ENCODE measurements at regions not wholly inside any gene's neighbourhood (a gene's known extent, or its start where the extent isn't known, plus 50 kb on each side); places are given as distances from the start of the nearest gene placed in this dataset.

- ChIA-PET POLR2A (no interaction called here), CTCF (interaction anchor here (1.6 kb wide), 1 partner anchor 87 kb away, joined by 5 read pairs; no protein-coding TSS in a partner anchor)
- DNase-seq (peak; percentile 11), ATAC-seq (ENCODE audit: low read depth) (no peak)
- Histone ChIP-seq H3K36me3 (replicated peaks in 1 of 2; ENCODE audit: control extremely low read depth in 1 of 2, control insufficient read depth in 1 of 2, extremely low read depth in 1 of 2, insufficient read depth in 2 of 2, low read length in 1 of 2) (no peaks in the 10 kb centered on the region), H3K4me3 (ENCODE audit: control extremely low read depth in 1 of 5, extremely low read depth in 1 of 5, insufficient read depth in 1 of 5, low read depth in 2 of 5, low read length in 4 of 5) (no peak overlapping the region), H3K79me2 (ENCODE audit: control insufficient read depth, insufficient read depth, low read length) (no peaks in the 10 kb centered on the region), H3K27ac (ENCODE audit: low read length in 2 of 2) (no peak overlapping the region), H3K4me2 (replicated peaks; ENCODE audit: low read depth, low read length, poor library complexity, severe bottlenecking) (no peak overlapping the region), H2AFZ (ENCODE audit: insufficient read depth, low read depth, low read length, poor library complexity, severe bottlenecking) (no peak overlapping the region), H3K27me3 (replicated peaks in 1 of 4; ENCODE audit: control extremely low read depth in 1 of 4, control insufficient read depth in 3 of 4, insufficient read depth in 4 of 4, low read length in 3 of 4) (peaks cover 0 to 2% (median 0%) of the 10 kb centered on the region in 4 experiments), H3K4me1 (ENCODE audit: control insufficient read depth in 2 of 2, insufficient read depth in 2 of 2, low read length in 2 of 2) (peaks cover 13 to 16% of the 10 kb centered on the region in 2 donors), H3K9me3 (ENCODE audit: control extremely low read depth in 1 of 3, control insufficient read depth in 2 of 3, insufficient read depth in 1 of 3, low read length in 2 of 3) (no peaks in the 10 kb centered on the region), H3K9ac (ENCODE audit: low read length) (no peak overlapping the region), H4K20me1 (ENCODE audit: control insufficient read depth, insufficient read depth, low read length, poor library complexity, severe bottlenecking) (no peaks in the 10 kb centered on the region)
- Mint-ChIP-seq H3K27ac (no peak overlapping the region), H3K9me3 (ENCODE audit: insufficient read depth) (no peaks in the 10 kb centered on the region), H3K4me3 (no peak overlapping the region), H3K4me1 (peaks cover 9% of the 10 kb centered on the region), H3K27me3 (peaks cover 2% of the 10 kb centered on the region)
- whole genome bisulfite sequencing (ENCODE audit: insufficient coverage): 84% methylated on average over 7 of the region's 9 CpGs
- intact Hi-C loops (cut with micrococcal nuclease): no loop called here
- no peak for TF ChIP-seq EZH2 (IDR thresholded peaks at IDR 0.05; ENCODE audit: borderline replicate concordance, insufficient read depth, low read depth, low read length, poor library complexity, severe bottlenecking)
- TF ChIP-seq, protein P1, sequence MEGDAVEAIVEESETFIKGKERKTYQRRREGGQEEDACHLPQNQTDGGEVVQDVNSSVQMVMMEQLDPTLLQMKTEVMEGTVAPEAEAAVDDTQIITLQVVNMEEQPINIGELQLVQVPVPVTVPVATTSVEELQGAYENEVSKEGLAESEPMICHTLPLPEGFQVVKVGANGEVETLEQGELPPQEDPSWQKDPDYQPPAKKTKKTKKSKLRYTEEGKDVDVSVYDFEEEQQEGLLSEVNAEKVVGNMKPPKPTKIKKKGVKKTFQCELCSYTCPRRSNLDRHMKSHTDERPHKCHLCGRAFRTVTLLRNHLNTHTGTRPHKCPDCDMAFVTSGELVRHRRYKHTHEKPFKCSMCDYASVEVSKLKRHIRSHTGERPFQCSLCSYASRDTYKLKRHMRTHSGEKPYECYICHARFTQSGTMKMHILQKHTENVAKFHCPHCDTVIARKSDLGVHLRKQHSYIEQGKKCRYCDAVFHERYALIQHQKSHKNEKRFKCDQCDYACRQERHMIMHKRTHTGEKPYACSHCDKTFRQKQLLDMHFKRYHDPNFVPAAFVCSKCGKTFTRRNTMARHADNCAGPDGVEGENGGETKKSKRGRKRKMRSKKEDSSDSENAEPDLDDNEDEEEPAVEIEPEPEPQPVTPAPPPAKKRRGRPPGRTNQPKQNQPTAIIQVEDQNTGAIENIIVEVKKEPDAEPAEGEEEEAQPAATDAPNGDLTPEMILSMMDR (IDR thresholded peaks at IDR 0.05): no peak
These were observed 111.3 kb downstream of the BANF2 start for GRCh38 chr20:17810847-17811627.

- Histone ChIP-seq H3K9me3 (ENCODE audit: control extremely low read depth in 1 of 3, control insufficient read depth in 2 of 3, insufficient read depth in 1 of 3, low read length in 2 of 3) (no peaks in the 10 kb centered on the region), H3K27ac (ENCODE audit: low read length in 2 of 2) (no peak overlapping the region), H3K27me3 (replicated peaks in 1 of 4; ENCODE audit: control extremely low read depth in 1 of 4, control insufficient read depth in 3 of 4, insufficient read depth in 4 of 4, low read length in 3 of 4) (peaks cover 0 to 3% (median 0%) of the 10 kb centered on the region in 4 experiments), H4K20me1 (ENCODE audit: control insufficient read depth, insufficient read depth, low read length, poor library complexity, severe bottlenecking) (no peaks in the 10 kb centered on the region), H3K4me3 (ENCODE audit: control extremely low read depth in 1 of 5, extremely low read depth in 1 of 5, insufficient read depth in 1 of 5, low read depth in 2 of 5, low read length in 4 of 5) (no peak overlapping the region), H3K4me2 (replicated peaks; ENCODE audit: low read depth, low read length, poor library complexity, severe bottlenecking) (no peak overlapping the region), H3K9ac (ENCODE audit: low read length) (no peak overlapping the region), H3K36me3 (replicated peaks in 1 of 2; ENCODE audit: control extremely low read depth in 1 of 2, control insufficient read depth in 1 of 2, extremely low read depth in 1 of 2, insufficient read depth in 2 of 2, low read length in 1 of 2) (no peaks in the 10 kb centered on the region), H3K4me1 (ENCODE audit: control insufficient read depth in 2 of 2, insufficient read depth in 2 of 2, low read length in 2 of 2) (peaks cover 13 to 16% of the 10 kb centered on the region in 2 donors), H2AFZ (ENCODE audit: insufficient read depth, low read depth, low read length, poor library complexity, severe bottlenecking) (no peak overlapping the region), H3K79me2 (ENCODE audit: control insufficient read depth, insufficient read depth, low read length) (no peaks in the 10 kb centered on the region)
- no peak overlapping the region for H3K27ac Mint-ChIP-seq
- ATAC-seq (ENCODE audit: low read depth): no peak
- TF ChIP-seq, protein P1 (IDR thresholded peaks at IDR 0.05): no peak
- TF ChIP-seq EZH2 (IDR thresholded peaks at IDR 0.05; ENCODE audit: borderline replicate concordance, insufficient read depth, low read depth, low read length, poor library complexity, severe bottlenecking): no peak
- ChIA-PET CTCF (no interaction called here), POLR2A (no interaction called here)
- intact Hi-C loops (cut with micrococcal nuclease): no loop called here
- 72% methylated on average over 3 of the region's 4 CpGs for WGBS (ENCODE audit: insufficient coverage)
- H3K9me3 Mint-ChIP-seq (ENCODE audit: insufficient read depth): no peaks in the 10 kb centered on the region
- peaks cover 9% of the 10 kb centered on the region for H3K4me1 Mint-ChIP-seq
- H3K4me3 Mint-ChIP-seq: no peak overlapping the region
- peaks cover 4% of the 10 kb centered on the region for H3K27me3 Mint-ChIP-seq
- DNase-seq: no peak
These were observed 110.4 kb downstream of the BANF2 start for GRCh38 chr20:17810062-17810631.
